HepG2 (cell line): ENCODE measurements at regions not wholly inside any gene's neighbourhood (a gene's known extent, or its start where the extent isn't known, plus 50 kb on each side); places are given as distances from the start of the nearest gene placed in this dataset.

Experiments used
- AGO2 ChIP-seq: fragments of 200-400 bp; formaldehyde crosslinking; optimal IDR thresholded peaks from 2 replicates; pipeline ENCODE3; 2017; ENCODE audit warnings: mild to moderate bottlenecking, low read depth, low read length, moderate library complexity
- ATM ChIP-seq: fragments of 450-650 bp; IDR thresholded peaks from 2 replicates; pipeline ENCODE4 v1.7.1; 2017; ENCODE audit warnings: mild to moderate bottlenecking, borderline replicate concordance
- E2F5 ChIP-seq: sonication (generic); formaldehyde crosslinking; conservative IDR thresholded peaks from 2 replicates; pipeline ENCODE4 v1.4.0; 2020; ENCODE audit warnings: missing genetic modification reagents
- FOXK2 ChIP-seq: fragments of 450-650 bp; IDR thresholded peaks from 2 replicates; pipeline ENCODE4 v1.6.1; 2016
- GTF3A ChIP-seq: sonication (generic); formaldehyde crosslinking; conservative IDR thresholded peaks from 2 replicates; pipeline ENCODE4 v1.4.0; 2020; ENCODE audit warnings: mild to moderate bottlenecking, missing genetic modification reagents
- HNRNPLL ChIP-seq: fragments of 200-400 bp; formaldehyde crosslinking; IDR thresholded peaks from 2 replicates; pipeline ENCODE4 v1.6.1; 2017; ENCODE audit warnings: mild to moderate bottlenecking, low read depth, low read length; ENCODE audit not compliant: poor library complexity, severe bottlenecking
- HOXA3 ChIP-seq: sonication (generic); formaldehyde crosslinking; IDR thresholded peaks from 2 replicates; pipeline ENCODE4 v1.5.0; 2020; ENCODE audit warnings: missing genetic modification reagents
- MED8 ChIP-seq: sonication (generic); formaldehyde crosslinking; IDR thresholded peaks from 2 replicates; pipeline ENCODE4 v1.8.1; 2023; ENCODE audit warnings: mild to moderate bottlenecking, missing genetic modification reagents; ENCODE audit not compliant: insufficient replicate concordance
- NRL ChIP-seq: sonication (generic); formaldehyde crosslinking; IDR thresholded peaks from 2 replicates; pipeline ENCODE4 v1.5.0; 2020; ENCODE audit warnings: missing genetic modification reagents, mild to moderate bottlenecking, moderate library complexity, borderline replicate concordance
- PBX2 ChIP-seq: IDR thresholded peaks from 2 replicates; pipeline ENCODE4 v1.6.1; 2016; ENCODE audit warnings: control low read depth
- PHF5A ChIP-seq: IDR thresholded peaks from one replicate; pipeline ENCODE4 v1.6.1; 2018; ENCODE audit warnings: low read depth, missing genetic modification reagents; ENCODE audit not compliant: unreplicated experiment
- SYNCRIP ChIP-seq: fragments of 200-400 bp; formaldehyde crosslinking; IDR thresholded peaks from 2 replicates; pipeline ENCODE4 v1.6.1; 2018; ENCODE audit warnings: mild to moderate bottlenecking, low read depth, low read length; ENCODE audit not compliant: insufficient read depth
- TFDP1 ChIP-seq: IDR thresholded peaks from 2 replicates; pipeline ENCODE4 v1.6.1; 2016; ENCODE audit warnings: missing compliant biosample characterization, missing genetic modification reagents, borderline replicate concordance
- USF2 ChIP-seq, 2 experiments: sonication (generic) in 1 of 2; formaldehyde crosslinking in 1 of 2; IDR thresholded peaks; 2 replicates each; pipeline versions ENCODE4 v1.5.1 to v1.6.1; 2011 to 2020; ENCODE audit warnings: borderline replicate concordance in 1 of 2, low read depth in 1 of 2, low read length in 1 of 2, mild to moderate bottlenecking in 1 of 2, missing genetic modification reagents in 1 of 2, moderate library complexity in 1 of 2
- XBP1 ChIP-seq: sonication (generic); formaldehyde crosslinking; IDR thresholded peaks from 2 replicates; pipeline ENCODE4 v1.5.0; 2020; ENCODE audit warnings: missing genetic modification reagents
- ZBTB3 ChIP-seq: sonication (generic); formaldehyde crosslinking; IDR thresholded peaks from 2 replicates; pipeline ENCODE4 v1.4.0; 2020; ENCODE audit warnings: low read depth, mild to moderate bottlenecking, moderate library complexity, missing genetic modification reagents, borderline replicate concordance
- ZNF121 ChIP-seq: sonication (generic); formaldehyde crosslinking; IDR thresholded peaks from 2 replicates; pipeline ENCODE4 v1.5.0; 2020; ENCODE audit warnings: mild to moderate bottlenecking, missing genetic modification reagents
- ZNF280B ChIP-seq: sonication (generic); formaldehyde crosslinking; IDR thresholded peaks from 2 replicates; pipeline ENCODE4 v1.5.0; 2020; ENCODE audit warnings: missing genetic modification reagents, mild to moderate bottlenecking, borderline replicate concordance
- ZNF501 ChIP-seq: sonication (generic); formaldehyde crosslinking; IDR thresholded peaks from 2 replicates; pipeline ENCODE4 v1.5.1; 2020; ENCODE audit warnings: mild to moderate bottlenecking, moderate library complexity, missing genetic modification reagents
- ZNF547 ChIP-seq: sonication (generic); formaldehyde crosslinking; IDR thresholded peaks from 2 replicates; pipeline ENCODE4 v1.5.1; 2020; ENCODE audit warnings: mild to moderate bottlenecking, missing genetic modification reagents
- ZNF616 ChIP-seq: sonication (generic); formaldehyde crosslinking; IDR thresholded peaks from 2 replicates; pipeline ENCODE4 v1.5.0; 2020; ENCODE audit warnings: low read depth, mild to moderate bottlenecking, missing genetic modification reagents
- ZNF619 ChIP-seq: sonication (generic); formaldehyde crosslinking; IDR thresholded peaks from 2 replicates; pipeline ENCODE4 v1.4.0; 2020; ENCODE audit warnings: mild to moderate bottlenecking, missing genetic modification reagents
- ZNF629 ChIP-seq: sonication (generic); formaldehyde crosslinking; conservative IDR thresholded peaks from 2 replicates; pipeline ENCODE4 v1.5.0; 2020; ENCODE audit warnings: missing genetic modification reagents
- ZNF75D ChIP-seq: sonication (generic); formaldehyde crosslinking; IDR thresholded peaks from 2 replicates; pipeline ENCODE4 v1.8.1; 2023; ENCODE audit warnings: missing genetic modification reagents, mild to moderate bottlenecking, borderline replicate concordance
- ZSCAN12 ChIP-seq: sonication (generic); formaldehyde crosslinking; IDR thresholded peaks from 2 replicates; pipeline ENCODE4 v1.9.0; 2021; ENCODE audit warnings: mild to moderate bottlenecking, missing genetic modification reagents

- TF ChIP-seq FOXK2 (no peak), ZSCAN12 (CRISPR knock-in tag) (no peak), ZNF121 (CRISPR knock-in tag) (no peak), AGO2 (no peak), TFDP1 (CRISPR knock-in tag) (peak; percentile 11; the same call in 1 of the 2 replicates), NRL (CRISPR knock-in tag) (no peak), ZNF619 (CRISPR knock-in tag) (no peak), XBP1 (CRISPR knock-in tag) (no peak), HNRNPLL (peak; percentile 69), MED8 (CRISPR knock-in tag) (no peak), ZNF75D (CRISPR knock-in tag) (no peak), ZNF547 (CRISPR knock-in tag) (no peak), ZBTB3 (CRISPR knock-in tag) (no peak), ZNF280B (CRISPR knock-in tag) (no peak), ZNF616 (CRISPR knock-in tag) (no peak), ZNF629 (CRISPR knock-in tag) (no peak), E2F5 (CRISPR knock-in tag) (no peak), GTF3A (CRISPR knock-in tag) (no peak), ATM (no peak), PHF5A (CRISPR knock-in tag) (no peak), ZNF501 (CRISPR knock-in tag) (0 out of 2 replicates have a peak, but pooled peaks have one; percentile 25), PBX2 (CRISPR knock-in tag) (no peak), HOXA3 (CRISPR knock-in tag) (0 out of 2 replicates have a peak, but pooled peaks have one; percentile 6), USF2 (IDR thresholded peaks at IDR 0.05; ENCODE audit: low read depth, low read length) (no peak), USF2 (CRISPR knock-in tag; IDR thresholded peaks at IDR 0.05; ENCODE audit: borderline replicate concordance) (no peak), SYNCRIP (no peak)
Observed at GRCh38 chr15:34514251-34514670, 69.2 kb downstream of the GOLGA8B start (continued).
